Kidney glomerular epithelial cell (primary cell): ENCODE measurements at regions not wholly inside any gene's neighbourhood (a gene's known extent, or its start where the extent isn't known, plus 50 kb on each side); places are given as distances from the start of the nearest gene placed in this dataset.
"Not testable (repeated sequence)": the region's sequence is repeated elsewhere in the genome, so short reads cannot be mapped to it uniquely, and the experiment has no call there.

Experiments
- DNase-seq: peaks from one replicate; lab custom pipeline; 2025; lab: John Stamatoyannopoulos, UW

- DNase-seq = no peak
Measured at GRCh38 chr15:26075770-26076169, 212.6 kb upstream of the ATP10A start.

GRCh38 chr15:26073430-26074333 is 210.6 kb upstream of the ATP10A start:
- DNase-seq = no peak

GRCh38 chr15:26070095-26070532 is 207.0 kb upstream of the ATP10A start:
- DNase-seq = no peak

GRCh38 chr15:26069231-26069641 is 206.1 kb upstream of the ATP10A start:
- no peak for DNase-seq

GRCh38 chr15:26066896-26067295 is 203.8 kb upstream of the ATP10A start:
- no peak for DNase-seq

- no peak for DNase-seq
Measured at GRCh38 chr15:26065723-26066122, 202.6 kb upstream of the ATP10A start.

GRCh38 chr15:26061248-26061647 is 198.1 kb upstream of the ATP10A start:
- no peak for DNase-seq

GRCh38 chr15:26056766-26057165 is 193.6 kb upstream of the ATP10A start:
- DNase-seq = not testable (repeated sequence)

GRCh38 chr15:26051761-26052675 is 188.9 kb upstream of the ATP10A start:
- no peak for DNase-seq

- DNase-seq = no peak
Measured at GRCh38 chr15:26050984-26051383, 187.9 kb upstream of the ATP10A start.

- DNase-seq = no peak
Measured at GRCh38 chr15:26049900-26050657, 187.0 kb upstream of the ATP10A start.

GRCh38 chr15:26048669-26049068 is 185.5 kb upstream of the ATP10A start:
- no peak for DNase-seq

- no peak for DNase-seq
Measured at GRCh38 chr15:26045516-26045915, 182.4 kb upstream of the ATP10A start.

GRCh38 chr15:26043018-26043417 is 179.9 kb upstream of the ATP10A start:
- DNase-seq = no peak

- no peak for DNase-seq
Measured at GRCh38 chr15:26038693-26039092, 175.6 kb upstream of the ATP10A start.

- no peak for DNase-seq
Measured at GRCh38 chr15:26037369-26037768, 174.2 kb upstream of the ATP10A start.

- no peak for DNase-seq
Measured at GRCh38 chr15:26033493-26033892, 170.4 kb upstream of the ATP10A start.

GRCh38 chr15:26032162-26032846 is 169.2 kb upstream of the ATP10A start:
- DNase-seq = no peak

- DNase-seq = not testable (repeated sequence)
Measured at GRCh38 chr15:26029586-26029985, 166.5 kb upstream of the ATP10A start.

- no peak for DNase-seq
Measured at GRCh38 chr15:26029146-26029545, 166.0 kb upstream of the ATP10A start.

- peak; percentile 31 for DNase-seq
Measured at GRCh38 chr15:26028086-26028740, 165.1 kb upstream of the ATP10A start.
